Medulla oblongata (tissue), 1 donor: ENCODE measurements at regions not wholly inside any gene's neighbourhood (a gene's known extent, or its start where the extent isn't known, plus 50 kb on each side); places are given as distances from the start of the nearest gene placed in this dataset.

Source experiments
- DNase-seq: peaks from one replicate; pipeline ENCODE4 v3.0.0-alpha.2; 2015; ENCODE audit errors: extremely low spot score

DNA sequence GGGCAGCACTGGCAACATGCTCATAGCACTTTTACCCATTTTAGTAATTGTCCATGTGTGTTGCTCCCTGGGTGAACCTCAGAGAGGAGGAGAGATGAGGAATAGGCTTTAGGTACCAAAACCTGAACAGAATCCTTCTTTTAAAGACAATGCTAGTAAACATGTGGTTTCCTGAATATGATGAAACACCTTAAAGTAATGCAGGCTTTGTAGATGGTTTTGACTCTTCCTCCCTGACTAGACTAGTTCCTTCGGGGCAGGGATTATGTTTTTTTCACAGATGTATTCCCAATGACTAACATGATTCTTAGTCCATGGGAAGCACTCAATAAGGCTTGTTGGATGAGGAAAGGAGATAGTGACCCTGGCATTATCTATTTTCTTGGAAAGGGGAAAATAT lies 367.6 kb upstream of the JAG1 start:
- DNase-seq: no peak

DNA sequence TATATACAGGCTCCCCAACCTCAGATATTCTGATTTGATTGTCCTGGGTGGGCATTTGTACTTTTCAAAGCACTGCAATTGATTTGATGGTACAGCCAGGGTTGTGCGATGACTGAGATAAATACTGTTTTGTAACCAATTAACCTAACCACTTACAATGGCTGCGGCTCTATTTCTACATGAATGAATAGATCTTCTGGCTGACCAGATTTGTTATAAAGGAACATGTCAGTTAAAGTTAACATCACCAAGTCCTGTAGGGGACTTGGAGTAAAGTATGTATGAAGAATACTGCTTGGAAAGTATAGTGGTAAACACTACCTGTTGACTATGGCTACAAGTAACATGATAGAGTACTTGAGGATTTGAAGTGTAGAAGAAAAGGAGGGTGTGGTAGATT lies 369.2 kb upstream of the JAG1 start:
- no peak for DNase-seq

DNA sequence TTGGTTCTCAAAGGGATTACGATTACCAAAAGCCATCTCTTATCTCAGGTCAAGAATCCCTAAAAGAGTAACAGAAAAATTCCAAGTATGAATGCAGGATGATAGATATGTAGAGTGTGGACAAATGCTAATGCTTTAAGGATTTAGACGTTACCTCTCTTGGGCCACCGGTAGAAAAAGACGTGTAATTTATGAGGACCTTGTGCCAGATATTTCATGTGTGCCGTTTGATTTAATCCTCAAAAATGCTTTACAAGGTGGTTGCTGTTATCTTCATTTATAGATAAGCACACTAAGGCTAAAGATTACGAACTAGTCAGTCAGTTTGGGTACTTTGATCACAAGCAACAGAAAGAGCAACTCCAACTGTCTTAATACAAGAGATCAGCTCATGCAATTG lies 370.8 kb upstream of the JAG1 start:
- DNase-seq: no peak

DNA sequence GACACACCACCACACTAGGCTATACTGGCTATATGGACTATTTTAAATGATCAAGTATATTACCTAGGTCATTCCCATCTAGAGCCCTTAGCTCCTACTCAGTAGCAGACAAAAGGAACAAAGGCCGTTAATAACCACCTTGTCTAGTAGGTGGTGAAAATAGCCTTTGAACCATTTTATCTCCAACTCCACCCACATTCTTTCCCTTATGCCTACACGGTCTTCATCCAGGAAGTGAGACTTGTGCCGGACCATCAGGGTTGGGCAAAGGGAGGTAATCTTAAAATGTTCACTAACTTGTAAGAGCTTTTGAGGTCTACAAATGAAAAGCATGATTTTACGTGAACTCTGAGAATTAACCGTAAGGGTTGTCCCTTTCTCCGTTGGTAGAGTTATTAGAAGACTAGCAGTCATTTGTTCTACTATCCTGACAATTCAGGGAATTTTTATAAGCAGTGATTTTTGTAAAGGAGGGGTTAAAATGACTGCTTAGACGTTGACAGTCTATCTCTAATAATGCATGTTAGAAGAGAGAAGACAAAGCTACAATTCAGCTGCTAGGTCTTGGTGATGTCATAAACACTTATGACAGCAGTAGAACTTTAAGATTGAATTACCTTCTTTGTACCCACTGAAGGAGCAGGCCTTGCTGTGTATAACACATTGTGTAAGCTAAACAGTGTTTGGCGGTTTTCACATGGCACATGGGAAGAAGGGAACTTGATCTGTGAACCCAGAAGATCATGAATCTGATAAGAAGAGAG lies 371.8 kb upstream of the JAG1 start:
- DNase-seq: no peak

DNA sequence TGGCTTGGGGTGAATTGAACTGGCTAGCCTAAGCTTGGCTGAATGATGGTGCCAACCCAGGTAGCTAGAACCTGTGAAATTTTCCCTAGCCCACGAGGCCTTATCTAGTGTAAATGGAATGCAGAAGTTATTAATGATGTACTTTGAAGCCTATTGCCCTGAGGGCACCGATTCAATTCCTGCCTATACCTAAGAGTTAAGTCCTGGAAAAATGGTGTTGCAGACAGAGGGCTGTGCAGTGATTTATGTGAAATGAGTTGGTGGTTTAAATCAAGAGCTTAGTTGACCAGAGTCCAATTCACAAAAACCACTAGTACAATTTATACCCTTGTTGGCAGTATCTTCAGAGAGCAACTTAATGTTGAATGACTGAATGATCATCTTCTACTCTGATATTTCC lies 373.8 kb upstream of the JAG1 start:
- no peak for DNase-seq

DNA sequence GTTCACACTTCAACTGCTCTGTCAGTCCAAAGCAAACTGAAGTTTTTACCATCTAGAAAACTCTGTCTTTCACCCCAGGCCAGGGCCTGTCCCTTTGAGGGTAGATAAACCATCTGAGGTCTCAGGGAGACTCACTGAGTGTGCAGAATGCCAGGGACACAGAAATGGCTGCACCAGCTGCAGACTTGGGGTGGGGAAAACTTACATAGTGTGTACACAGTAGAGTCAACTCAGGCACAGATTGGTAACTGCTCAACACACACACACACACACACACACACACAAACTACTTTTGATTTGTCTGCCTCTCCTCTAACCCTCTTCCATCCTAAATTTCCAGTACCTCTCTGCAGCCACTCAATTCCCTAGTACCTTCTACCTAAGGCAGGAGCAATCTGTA lies 374.9 kb upstream of the JAG1 start:
- no peak for DNase-seq

DNA sequence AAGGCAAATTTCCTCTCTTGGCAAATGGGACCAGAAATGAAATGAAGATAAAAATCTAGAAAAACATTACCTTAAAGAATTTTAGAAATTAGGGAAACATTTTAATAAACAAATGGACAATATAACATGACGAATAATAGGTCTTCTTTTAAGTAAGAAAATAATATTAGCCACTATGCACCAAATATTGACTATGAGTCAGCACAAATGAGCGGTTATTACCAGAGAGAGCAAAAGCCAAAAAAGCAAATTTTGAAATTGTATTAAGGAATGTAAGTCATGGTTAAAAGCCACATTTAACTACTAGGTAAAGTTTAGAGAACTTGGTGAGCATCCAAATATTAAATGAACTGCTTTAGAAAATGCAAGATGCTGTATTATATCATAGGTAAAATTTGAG lies 376.6 kb upstream of the JAG1 start:
- no peak for DNase-seq

DNA sequence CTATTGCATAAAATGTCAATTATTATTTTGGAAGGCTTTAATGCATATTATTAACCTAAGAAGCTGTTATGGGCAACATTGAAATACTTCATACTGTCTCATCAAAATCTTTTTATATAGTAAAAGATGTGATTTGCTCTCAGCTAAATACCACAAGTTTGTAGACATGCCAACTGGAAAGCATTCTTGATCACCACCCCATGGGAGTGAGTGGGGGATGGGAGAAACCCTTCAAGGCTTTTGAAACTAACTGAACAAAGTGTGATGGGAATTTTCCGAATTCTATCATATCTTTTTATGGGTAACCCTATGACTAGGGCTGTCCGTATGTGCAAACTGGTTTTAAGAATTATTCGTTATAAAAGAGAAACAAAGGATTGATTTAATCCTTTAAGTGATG lies 377.3 kb upstream of the JAG1 start:
- no peak for DNase-seq

DNA sequence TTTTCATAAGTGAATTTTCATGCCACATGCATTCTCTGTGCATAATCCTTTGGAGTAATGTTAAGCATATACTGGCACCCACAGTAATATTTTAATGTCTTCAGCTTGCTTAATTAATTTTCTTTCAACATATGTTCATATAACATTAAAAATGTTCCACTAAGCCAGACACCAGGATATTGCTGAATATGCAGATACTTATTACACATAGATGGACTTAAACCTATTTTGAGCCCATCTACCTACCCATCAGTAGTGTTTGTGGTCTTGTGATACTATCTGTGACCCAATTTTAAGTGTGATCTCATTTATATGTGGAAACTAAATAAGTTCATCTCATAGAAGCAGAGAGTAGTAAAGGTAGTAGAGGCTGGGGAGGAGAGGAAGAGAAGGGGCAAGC lies 379.5 kb upstream of the JAG1 start:
- no peak for DNase-seq

DNA sequence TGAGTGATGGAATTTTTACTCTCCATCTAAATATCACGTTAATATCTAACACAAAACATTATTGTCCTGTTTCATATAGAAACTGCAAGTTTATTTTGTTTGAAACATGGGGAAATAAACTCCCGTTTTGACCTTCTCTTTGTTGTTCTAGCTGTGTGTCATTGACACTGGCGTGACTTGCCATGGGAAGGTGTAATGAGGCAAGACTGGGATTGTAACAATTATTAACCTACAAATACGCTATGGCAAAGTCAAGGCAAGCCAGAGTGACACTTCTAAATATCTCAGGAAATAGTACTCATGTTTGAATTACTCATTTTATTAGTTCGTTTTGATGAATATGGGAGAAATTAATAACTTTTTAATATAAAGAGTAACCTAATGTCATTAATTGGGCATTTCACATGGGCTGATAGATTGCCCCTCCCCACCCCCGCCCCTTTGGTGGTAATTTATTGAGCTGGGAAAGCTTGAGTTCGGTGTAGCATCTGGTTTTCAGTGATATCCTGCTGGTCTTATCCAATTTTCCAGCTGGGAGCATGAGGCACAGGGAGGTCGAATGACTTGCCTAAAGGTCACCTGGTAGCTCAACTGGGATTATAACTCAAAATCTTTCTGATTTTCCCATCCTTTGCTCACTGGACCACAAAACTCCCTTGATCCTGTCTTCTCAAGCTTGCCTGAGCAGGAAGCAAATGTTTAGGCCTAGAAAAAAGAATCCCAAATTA lies 380.6 kb upstream of the JAG1 start:
- DNase-seq: no peak

DNA sequence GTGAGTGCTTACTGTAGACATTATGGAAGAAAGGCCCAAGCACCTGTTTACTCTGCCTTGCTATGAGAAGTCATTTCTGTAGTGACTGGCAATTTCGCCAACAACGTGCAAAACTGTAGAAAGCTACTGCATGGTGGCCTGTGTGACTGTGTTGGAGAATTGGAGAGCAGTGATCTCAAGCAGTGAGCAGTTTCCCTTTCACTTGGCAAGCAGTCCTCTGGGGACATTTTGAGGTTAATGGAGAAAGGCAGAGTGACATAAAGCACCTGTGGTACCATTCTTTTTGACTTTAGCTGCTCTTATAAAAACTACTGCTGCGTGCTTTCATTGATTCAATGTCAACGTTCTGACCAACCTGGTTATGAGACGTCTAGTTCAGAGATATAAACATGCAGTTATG lies 382.6 kb upstream of the JAG1 start:
- no peak for DNase-seq

DNA sequence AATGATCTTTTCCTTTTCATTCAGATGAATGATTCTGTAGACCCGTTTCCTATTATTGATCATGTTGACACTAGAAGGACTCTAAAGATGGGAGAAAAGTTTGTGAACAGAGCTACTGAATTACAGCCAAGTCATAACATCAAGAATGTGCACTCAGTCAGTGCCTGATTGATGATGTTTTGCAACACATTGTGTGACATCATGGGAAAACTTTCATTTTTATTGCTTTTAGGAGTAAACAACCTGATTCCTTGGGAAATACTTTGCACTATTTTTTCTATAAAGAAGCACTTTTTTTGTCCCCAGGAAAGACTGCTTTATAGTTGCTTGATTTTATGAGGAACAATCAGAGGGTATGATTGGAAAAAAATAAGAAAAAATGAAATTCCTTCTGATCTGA lies 383.8 kb upstream of the JAG1 start:
- DNase-seq: no peak

DNA sequence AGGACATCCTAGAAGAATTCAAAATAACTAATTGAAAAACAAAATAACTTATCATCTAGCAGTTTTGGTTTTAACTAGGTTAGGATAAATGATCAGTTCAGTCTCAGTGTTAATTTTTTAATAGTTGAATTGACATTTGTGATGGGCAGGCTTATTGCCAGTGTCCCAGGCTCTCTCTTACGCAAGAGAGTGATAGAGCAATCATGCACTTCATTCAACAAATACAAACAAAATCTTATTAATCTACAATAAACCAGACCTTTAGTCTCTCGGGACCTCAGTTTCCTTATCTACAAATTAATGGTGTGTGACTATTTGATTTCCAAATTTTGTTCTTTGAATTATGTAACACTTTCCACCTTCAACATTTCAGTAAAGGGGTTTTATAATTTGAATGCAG lies 385.9 kb upstream of the JAG1 start:
- no peak for DNase-seq

DNA sequence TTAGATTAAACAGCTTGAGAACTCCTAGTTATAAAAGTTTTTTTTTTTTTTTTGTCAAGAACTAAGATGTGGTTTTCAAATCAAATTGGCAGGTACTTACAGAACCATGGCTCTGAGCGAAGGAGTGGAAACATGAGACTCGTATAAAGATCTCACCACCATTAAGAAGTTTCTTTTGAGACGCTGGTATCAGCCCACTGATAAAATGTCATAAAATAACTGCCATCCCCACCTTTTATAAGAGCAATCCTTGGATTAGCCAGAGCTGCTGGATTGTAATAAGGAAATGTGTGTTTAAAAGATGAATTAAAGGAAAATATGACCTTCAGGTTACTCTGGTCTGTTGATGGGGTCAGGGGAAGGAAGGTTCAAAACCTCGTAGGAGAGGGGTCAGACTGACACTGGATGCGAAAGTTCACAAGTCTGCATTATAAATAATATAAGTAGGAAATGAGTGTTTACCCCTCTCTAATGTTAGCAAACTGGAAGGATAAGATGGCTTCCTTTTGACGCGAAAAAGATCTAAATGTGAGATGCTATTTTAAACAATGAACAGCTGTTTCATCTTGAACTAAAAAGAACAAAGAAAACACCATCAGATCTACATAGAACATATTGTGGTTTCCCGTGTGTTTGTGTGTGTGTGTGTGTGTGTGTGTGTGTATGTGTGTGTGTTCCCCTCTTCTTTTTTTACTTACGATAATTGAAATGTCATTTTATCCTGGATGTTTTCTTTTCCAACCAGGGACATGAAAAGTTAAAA lies 386.8 kb upstream of the JAG1 start:
- no peak for DNase-seq

DNA sequence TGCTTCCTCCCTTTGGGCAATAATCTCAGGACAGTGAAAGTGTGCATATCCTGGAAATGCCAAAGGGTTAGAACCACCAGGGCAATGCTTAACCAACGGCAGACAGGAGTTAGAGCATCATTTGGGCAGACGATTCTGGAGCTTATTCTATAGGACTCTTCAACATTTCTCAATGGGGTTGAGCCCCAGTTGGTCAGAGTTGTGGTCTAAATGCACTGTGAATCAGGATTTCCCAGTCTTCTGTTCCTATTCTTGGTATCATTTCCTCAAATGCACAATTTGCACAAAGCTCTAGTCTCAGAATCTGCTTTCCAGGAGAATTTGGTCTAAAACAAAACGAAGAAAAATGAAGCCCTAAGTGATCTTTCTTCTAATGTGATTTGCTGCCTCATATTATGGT lies 389.6 kb upstream of the JAG1 start:
- DNase-seq: peak; percentile 41

DNA sequence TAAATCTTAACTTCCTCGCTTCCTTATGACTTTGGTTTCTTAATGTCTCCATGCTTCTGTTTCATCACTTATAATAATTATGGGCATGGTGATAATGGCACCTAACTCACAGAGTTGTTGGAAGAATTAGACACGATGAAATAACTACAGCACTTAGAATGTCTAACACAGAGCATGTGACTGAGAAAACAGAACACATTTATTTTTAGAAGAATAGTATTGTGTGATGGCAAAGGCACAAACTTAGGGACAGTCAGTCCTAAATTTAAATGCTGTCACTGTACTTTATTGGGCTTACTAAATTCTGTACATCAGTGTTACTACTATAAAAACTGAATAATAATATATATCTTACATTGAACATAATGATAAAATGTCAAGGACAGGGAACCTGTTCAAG lies 391.1 kb upstream of the JAG1 start:
- no peak for DNase-seq

DNA sequence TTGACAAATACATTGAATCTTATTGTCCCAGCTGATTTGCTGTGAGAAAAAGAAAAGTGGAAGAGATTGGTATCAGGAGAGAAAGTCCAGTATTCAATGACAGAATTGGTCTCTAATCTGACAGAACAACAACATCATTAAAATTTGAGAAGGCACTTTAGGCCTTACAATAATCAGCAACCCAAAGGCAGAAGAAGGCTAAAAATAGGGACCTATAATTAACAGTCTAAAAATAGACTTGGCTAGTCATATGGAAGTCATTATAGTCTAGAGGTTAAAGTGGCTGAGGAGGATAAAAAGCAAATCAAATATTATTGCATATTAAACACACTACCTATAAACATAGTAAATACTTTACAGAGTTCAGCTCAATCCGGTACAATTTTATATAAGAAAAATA lies 393.6 kb upstream of the JAG1 start:
- no peak for DNase-seq

DNA sequence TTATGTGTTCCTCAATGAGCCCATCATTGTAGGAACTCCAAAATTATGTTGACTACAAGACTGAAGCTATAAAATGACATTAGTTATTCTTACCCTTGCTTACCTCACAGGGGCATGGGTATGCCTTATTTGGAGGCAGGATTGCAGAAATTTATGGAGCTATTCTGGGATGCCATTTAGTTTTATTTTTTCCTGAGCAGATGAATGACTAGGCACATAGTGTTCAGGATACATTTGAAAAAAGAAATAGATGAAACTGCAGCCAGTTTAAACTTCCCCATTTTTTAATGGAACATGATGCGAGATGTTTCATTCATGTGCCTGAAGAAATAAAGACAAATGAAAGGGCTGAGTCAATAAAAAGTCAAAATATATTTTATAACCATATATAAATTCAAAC lies 399.2 kb upstream of the JAG1 start:
- DNase-seq: no peak

DNA sequence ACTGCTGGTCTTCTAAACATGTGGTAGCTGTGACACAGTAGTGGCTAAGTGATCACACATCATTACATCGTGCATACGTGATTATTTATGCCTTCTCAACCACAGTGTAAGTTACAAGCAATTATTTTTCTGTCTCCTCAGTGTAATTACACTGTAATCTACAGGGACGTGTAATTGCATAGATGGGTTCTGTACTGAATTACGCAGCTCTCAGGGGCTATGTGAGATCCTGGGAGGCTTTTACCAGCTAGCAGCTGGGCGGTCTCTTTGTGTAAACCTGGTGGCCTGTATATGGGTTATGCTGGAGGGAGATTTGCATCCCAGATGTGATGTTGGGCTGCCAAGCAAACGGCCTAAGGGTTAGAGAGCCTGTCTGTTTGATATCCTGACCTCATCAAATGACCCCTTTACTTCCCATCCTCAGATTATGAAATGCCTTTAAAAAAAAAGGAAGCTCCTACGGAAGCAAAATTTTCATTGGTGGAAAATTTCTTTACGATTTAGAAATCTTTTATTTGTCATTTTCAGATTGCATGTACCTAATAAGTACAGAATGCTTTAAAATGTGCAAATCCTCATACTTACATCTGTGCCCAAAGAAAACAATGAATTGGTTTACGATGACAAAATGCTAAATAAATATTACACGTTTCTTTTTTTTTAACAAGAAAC lies 402.8 kb upstream of the JAG1 start:
- DNase-seq: no peak

DNA sequence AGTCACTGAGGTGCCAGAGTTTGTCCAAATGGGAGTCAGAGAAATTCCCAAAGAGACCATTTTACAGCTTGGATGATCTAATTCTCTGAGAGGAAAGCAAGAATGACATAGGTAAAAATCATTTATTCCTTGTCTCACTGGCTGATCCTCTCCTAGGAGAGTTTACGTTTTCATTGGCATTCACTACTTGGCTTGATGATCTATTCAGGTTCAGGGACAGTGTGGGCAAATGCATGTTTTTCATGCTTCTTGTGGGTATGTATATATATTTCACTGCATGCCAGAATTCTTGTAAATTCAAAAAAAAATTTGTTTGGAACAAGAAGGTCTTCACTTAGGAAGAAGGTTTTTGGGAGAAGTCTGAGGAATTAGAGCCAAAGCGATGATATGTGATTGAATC lies 403.4 kb upstream of the JAG1 start:
- no peak for DNase-seq

DNA sequence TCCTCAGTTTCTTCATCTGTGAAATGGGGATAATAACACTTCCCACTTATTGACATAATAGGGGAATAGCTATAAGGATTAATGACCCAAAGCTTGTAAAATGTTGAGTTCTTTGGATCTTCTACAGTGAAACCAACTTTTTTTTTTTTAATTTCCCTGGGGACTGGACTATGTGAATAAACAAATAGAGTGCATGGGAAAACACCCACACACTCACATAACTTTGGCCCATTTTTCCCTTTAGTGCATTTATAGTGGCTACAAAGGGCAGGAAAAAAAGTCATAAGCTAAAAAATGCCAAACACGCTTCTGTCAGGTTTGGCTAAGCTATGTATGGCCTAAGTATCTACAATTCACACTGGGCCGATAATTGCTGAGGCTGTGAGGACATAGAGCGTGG lies 406.2 kb upstream of the JAG1 start:
- no peak for DNase-seq

DNA sequence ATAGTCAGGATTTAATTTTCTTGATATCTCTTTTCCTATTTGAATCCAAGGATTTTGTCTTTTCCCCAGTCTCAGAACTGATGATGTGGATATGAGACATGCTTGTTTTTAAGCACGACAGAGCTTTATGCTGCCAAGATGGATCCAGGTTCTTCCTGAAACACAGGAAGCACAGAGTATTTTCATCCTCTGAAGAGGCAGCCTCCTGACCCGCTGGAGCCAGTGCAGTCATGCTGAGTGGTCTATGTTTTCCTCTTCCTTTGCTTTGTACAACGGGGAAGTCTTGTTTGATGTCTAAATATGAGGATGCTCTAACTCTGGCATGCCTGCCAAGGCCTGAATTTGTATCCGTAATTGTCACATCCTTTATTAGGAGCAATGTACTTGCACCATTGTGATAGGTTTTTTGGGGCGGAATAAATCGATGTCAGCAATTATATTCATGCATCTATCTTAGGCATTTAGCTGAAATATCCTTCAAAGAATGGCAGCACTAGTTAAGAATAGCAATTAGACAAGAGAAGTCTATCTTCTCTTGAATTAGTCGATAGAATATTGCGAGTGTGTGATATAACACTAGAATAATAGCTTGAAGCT lies 407.1 kb upstream of the JAG1 start:
- DNase-seq: no peak
